HG03066 (cell line): ENCODE measurements at regions not wholly inside any gene's neighbourhood (a gene's known extent, or its start where the extent isn't known, plus 50 kb on each side); places are given as distances from the start of the nearest gene placed in this dataset.

Experiments used
- ATAC-seq: cut with Tn5 transposase; IDR thresholded peaks from one replicate; pipeline ENCODE4 v1.9.1; 2021; ENCODE audit warnings: low read depth; ENCODE audit not compliant: unreplicated experiment

GRCh38 chr10:129134371-129134770 lies 332.7 kb upstream of the MGMT start:
- no peak for ATAC-seq

- ATAC-seq, result no peak
Measured at GRCh38 chr10:129135624-129136023, 331.4 kb upstream of the MGMT start.

GRCh38 chr10:129136074-129136473 lies 331.0 kb upstream of the MGMT start:
- no peak for ATAC-seq

GRCh38 chr10:129136951-129137350 lies 330.1 kb upstream of the MGMT start:
- no peak for ATAC-seq

- ATAC-seq, result no peak
Measured at GRCh38 chr10:129140921-129141885, 325.8 kb upstream of the MGMT start.

- ATAC-seq, result no peak
Measured at GRCh38 chr10:129151281-129151680, 315.8 kb upstream of the MGMT start.

GRCh38 chr10:129156406-129156805 lies 310.6 kb upstream of the MGMT start:
- no peak for ATAC-seq

- no peak for ATAC-seq
Measured at GRCh38 chr10:129157185-129157584, 309.9 kb upstream of the MGMT start.

GRCh38 chr10:129161150-129161549 lies 305.9 kb upstream of the MGMT start:
- no peak for ATAC-seq

GRCh38 chr10:129163531-129163930 lies 303.5 kb upstream of the MGMT start:
- no peak for ATAC-seq

- no peak for ATAC-seq
Measured at GRCh38 chr10:129165076-129165720, 301.8 kb upstream of the MGMT start.

- ATAC-seq, result no peak
Measured at GRCh38 chr10:129165770-129166169, 301.3 kb upstream of the MGMT start.

GRCh38 chr10:129168660-129169059 lies 298.4 kb upstream of the MGMT start:
- no peak for ATAC-seq

- ATAC-seq, result no peak
Measured at GRCh38 chr10:129169115-129169514, 297.9 kb upstream of the MGMT start.

GRCh38 chr10:129170812-129171211 lies 296.2 kb upstream of the MGMT start:
- no peak for ATAC-seq

GRCh38 chr10:129171812-129172211 lies 295.2 kb upstream of the MGMT start:
- ATAC-seq, result no peak

- ATAC-seq, result no peak
Measured at GRCh38 chr10:129174232-129175014, 292.6 kb upstream of the MGMT start.

- ATAC-seq, result no peak
Measured at GRCh38 chr10:129179245-129179971, 287.6 kb upstream of the MGMT start.

GRCh38 chr10:129179972-129180678 lies 286.9 kb upstream of the MGMT start:
- no peak for ATAC-seq

- no peak for ATAC-seq
Measured at GRCh38 chr10:129184196-129184595, 282.8 kb upstream of the MGMT start.
